Right lobe of liver (tissue), 6 donors: ENCODE measurements at regions not wholly inside any gene's neighbourhood (a gene's known extent, or its start where the extent isn't known, plus 50 kb on each side); places are given as distances from the start of the nearest gene placed in this dataset.
A peak's percentile ranks its signal among the peaks of the same experiment; 100 is the strongest.
"Not testable (repeated sequence)": the region's sequence is repeated elsewhere in the genome, so short reads cannot be mapped to it uniquely, and the experiment has no call there.

Source experiments
- ATAC-seq, 4 donors: fragments of 200-7000 bp; cut with Tn5 transposase; one replicate each; pipeline ENCODE4 v1.9.1; 2020; ENCODE audit warnings: mild to moderate bottlenecking in 4 of 4, moderate library complexity in 4 of 4
- DNase-seq, 3 donors: peaks; one replicate each; pipeline ENCODE4 v3.0.0-alpha.2; 2020
- H3K27ac ChIP-seq, 3 donors: fragments of 200-600 bp; one replicate each; pipeline ENCODE4 v1.8.0; 2022
- H3K27me3 ChIP-seq, 2 donors: fragments of 200-600 bp; one replicate each; pipeline ENCODE4 v1.8.0; 2022
- H3K36me3 ChIP-seq, 4 donors: fragments of 200-600 bp; sonication (generic) in 1 of 4; one replicate each; pipeline versions ENCODE4 v1.5.1 to v1.8.0; 2017 to 2022; ENCODE audit warnings: control low read depth in 1 of 4
- H3K4me1 ChIP-seq, 4 donors: fragments of 200-600 bp; sonication (generic) in 1 of 4; one replicate each; pipeline versions ENCODE4 v1.5.1 to v1.8.0; 2017 to 2022; ENCODE audit warnings: control low read depth in 1 of 4
- H3K4me3 ChIP-seq, 3 donors: fragments of 200-600 bp; one replicate each; pipeline ENCODE4 v1.8.0; 2022
- H3K9me3 ChIP-seq, 4 donors: fragments of 200-600 bp; sonication (generic) in 1 of 4; one replicate each; pipeline versions ENCODE4 v1.5.1 to v1.8.0; 2017 to 2022; ENCODE audit warnings: control low read depth in 1 of 4
- WGBS: methylation state at CpG from one replicate; pipeline ENCODE4 v1.1.6; 2018; ENCODE audit warnings: low coverage, low lambda C conversion rate; ENCODE audit not compliant: insufficient coverage; ENCODE audit errors: missing lambda C conversion rate; 5-methylcytosine and 5-hydroxymethylcytosine counted together
- intact Hi-C, 2 donors: fragments of 100-400 bp; cut with DNase I; formaldehyde crosslinking; loops; one replicate each; pipeline versions ENCODE4 v1.11.2 to v1.14.1; 2022
- donor health status: DM: no; HTN: yes; CAD: no.
- donor health status: DM: no; HTN: no; CAD: no.
- donor health status: DM: no; HTN: no; CAD: no.
- donor health status: DM: no; HTN: yes; CAD: no.
- donor health status: DM: no; HTN: yes; CAD: no.

- H3K4me1 ChIP-seq, H3K9me3 ChIP-seq, ATAC-seq, H3K27ac ChIP-seq, H3K36me3 ChIP-seq, intact Hi-C loops, H3K27me3 ChIP-seq, H3K4me3 ChIP-seq: not testable (repeated sequence)
- DNase-seq = peak in 1 of 3 donors; percentile 37
- WGBS = no CpG with 5 or more reads among the region's 4 CpGs
Measured at GRCh38 chr20:30007496-30007895, 1250.0 kb upstream of the DEFB115 start.
